Heart right ventricle (tissue), 16 donors: ENCODE measurements at regions not wholly inside any gene's neighbourhood (a gene's known extent, or its start where the extent isn't known, plus 50 kb on each side); places are given as distances from the start of the nearest gene placed in this dataset.

ENCODE experiments used
- ATAC-seq, 8 donors: fragments of 200-7000 bp; cut with Tn5 transposase; one replicate each; pipeline ENCODE4 v1.9.1; 2020; ENCODE audit warnings: mild to moderate bottlenecking in 8 of 8, moderate library complexity in 8 of 8, moderate number of reproducible peaks in 1 of 8
- DNase-seq, 2 donors: peaks; one replicate each; pipeline ENCODE4 v3.0.0-alpha.2; 2020
- H3K27ac ChIP-seq, 10 donors: fragments of 200-600 bp; sonication (generic) in 2 of 10; one replicate each; pipeline versions ENCODE4 v1.5.0 to v1.8.0; 2020 to 2022; ENCODE audit warnings: mild to moderate bottlenecking in 3 of 10
- H3K27me3 ChIP-seq, 7 donors: fragments of 200-600 bp; one replicate each; pipeline ENCODE4 v1.8.0; 2021 to 2022; ENCODE audit warnings: mild to moderate bottlenecking in 2 of 7
- H3K36me3 ChIP-seq, 9 donors: fragments of 200-600 bp; sonication (generic) in 1 of 9; one replicate each; pipeline versions ENCODE4 v1.5.0 to v1.8.0; 2020 to 2022; ENCODE audit warnings: mild to moderate bottlenecking in 2 of 9
- H3K4me1 ChIP-seq, 9 donors: fragments of 200-600 bp; sonication (generic) in 1 of 9; one replicate each; pipeline versions ENCODE4 v1.5.0 to v1.8.0; 2020 to 2022; ENCODE audit warnings: mild to moderate bottlenecking in 4 of 9
- H3K4me3 ChIP-seq, 10 donors: fragments of 200-600 bp; sonication (generic) in 2 of 10; one replicate each; pipeline versions ENCODE4 v1.5.0 to v1.8.0; 2020 to 2022; ENCODE audit warnings: mild to moderate bottlenecking in 7 of 10, moderate library complexity in 2 of 10
- H3K9me3 ChIP-seq, 11 donors: fragments of 200-600 bp in 10 of 11; sonication (generic) in 2 of 11; one replicate each; pipeline versions ENCODE4 v1.5.0 to v1.8.0; 2013 to 2022; ENCODE audit warnings: mild to moderate bottlenecking in 2 of 11, control low read depth in 1 of 11, moderate library complexity in 1 of 11
- CTCF ChIP-seq, 9 donors: fragments of 200-600 bp; sonication (generic) in 2 of 9; IDR thresholded peaks; one replicate each; pipeline versions ENCODE4 v1.5.0 to v1.8.0; 2021 to 2022; ENCODE audit warnings: antibody characterized with exemption in 9 of 9, mild to moderate bottlenecking in 5 of 9, moderate library complexity in 1 of 9
- WGBS, 2 donors: extraction: QIAGEN DNeasy Blood & Tissue Kit; methylation state at CpG; one replicate each; pipeline ENCODE4 v1.1.7; 2013; ENCODE audit warnings: inconsistent platforms in 1 of 2; 5-methylcytosine and 5-hydroxymethylcytosine counted together
- intact Hi-C, 10 donors: fragments of 100-400 bp; cut with DNase I; formaldehyde crosslinking; loops; one replicate each; pipeline versions ENCODE4 v1.11.1 to v1.14.2; 2022
- donor health status: Arrhythmogenic right ventricular cardiomyopathy.
- donor health status: ischemic (EF 13 %, LVEDD 7.1; RV severe dilation, severe dysfunction).
- donor health status: healthy with polysubstance abuse.
- donor health status: DM: no; HTN: yes; CAD: no.
- donor health status: DM: no; HTN: no; CAD: no.
- donor health status: ischemic (EF 25% LVEDD 6.9; RV normal size, moderate dysfunction).
- donor health status: ischemic (EF 25% LVEDD 5.7; RV mildly dilated, moderate dysfunction).
- donor health status: healthy.
- donor health status: DM: yes; HTN: yes; CAD: no.
- donor health status: Ischemic cardiomyopathy.
- donor health status: ischemic (EF 35%, LVEDD 5.7; RV mildly dilated, moderate dysfunction).
- donor health status: nonischemic (EF 11% LVEDD 7.7; RV severe dilation, severe dysfunction).
- donor health status: DM: yes; HTN: yes; CAD: no.
- donor health status: PGD.
- donor health status: ischemic (EF 29% LVEDD 5.4; RV normal size, mild dysfunction).
- donor health status: nonischemic (EF 23%, LVEDD 6.1; RV moderate dilation, normal function).

GRCh38 chr22:27460591-27461347 lies 340.8 kb downstream of the MN1 start:
- no peak for TF ChIP-seq CTCF (IDR thresholded peaks at IDR 0.05)
- DNase-seq (peak in 1 of 2 donors; percentile 30), ATAC-seq (peak in 6 of 8 donors; percentile 34 to 60 (median 50))
- H3K36me3 ChIP-seq = no peaks in the 10 kb centered on the region
- 56 to 62% methylated on average over 6 of the region's 6 CpGs for whole genome bisulfite sequencing, 2 donors
- H3K27ac ChIP-seq = peak overlapping the region in 1 of 10 donors; percentile 36
- peaks cover 0 to 71% (median 38%) of the 10 kb centered on the region in 7 donors for H3K27me3 ChIP-seq
- peaks cover 0 to 6% (median 0%) of the 10 kb centered on the region in 11 donors for H3K9me3 ChIP-seq
- no peaks in the 10 kb centered on the region for H3K4me1 ChIP-seq
- no peak overlapping the region for H3K4me3 ChIP-seq
- intact Hi-C loops = no loop called here

DNA sequence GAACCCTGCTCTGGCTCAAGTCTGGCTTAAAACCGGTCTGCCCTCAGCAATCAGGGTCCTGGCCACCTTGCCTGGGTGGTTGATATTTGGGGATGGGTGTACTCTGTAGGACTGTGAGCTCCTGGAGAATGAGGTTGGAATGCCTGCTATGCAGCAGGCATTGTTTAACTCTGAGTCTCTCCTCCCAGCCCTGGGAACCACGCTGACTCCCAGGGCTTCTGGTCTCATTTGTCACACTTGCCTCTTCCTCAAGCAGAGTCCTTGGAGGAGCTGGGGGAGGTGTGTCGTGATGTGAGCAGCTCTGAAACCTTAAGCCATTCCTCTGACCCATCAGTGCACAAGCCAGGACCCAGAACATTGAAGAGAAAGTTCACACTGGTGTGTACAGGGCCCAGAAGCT lies 340.1 kb downstream of the MN1 start:
- 27 to 38% methylated on average over 3 of the region's 3 CpGs for WGBS, 2 donors
- H3K27ac ChIP-seq = no peak overlapping the region
- H3K27me3 ChIP-seq = peaks cover 0 to 71% (median 38%) of the 10 kb centered on the region in 7 donors
- H3K36me3 ChIP-seq = no peaks in the 10 kb centered on the region
- no peak overlapping the region for H3K4me3 ChIP-seq
- H3K9me3 ChIP-seq = peaks cover 0 to 6% (median 0%) of the 10 kb centered on the region in 11 donors
- TF ChIP-seq CTCF (IDR thresholded peaks at IDR 0.05) = no peak
- intact Hi-C loops = no loop called here
- H3K4me1 ChIP-seq = no peaks in the 10 kb centered on the region
- ATAC-seq (no peak), DNase-seq (no peak)

DNA sequence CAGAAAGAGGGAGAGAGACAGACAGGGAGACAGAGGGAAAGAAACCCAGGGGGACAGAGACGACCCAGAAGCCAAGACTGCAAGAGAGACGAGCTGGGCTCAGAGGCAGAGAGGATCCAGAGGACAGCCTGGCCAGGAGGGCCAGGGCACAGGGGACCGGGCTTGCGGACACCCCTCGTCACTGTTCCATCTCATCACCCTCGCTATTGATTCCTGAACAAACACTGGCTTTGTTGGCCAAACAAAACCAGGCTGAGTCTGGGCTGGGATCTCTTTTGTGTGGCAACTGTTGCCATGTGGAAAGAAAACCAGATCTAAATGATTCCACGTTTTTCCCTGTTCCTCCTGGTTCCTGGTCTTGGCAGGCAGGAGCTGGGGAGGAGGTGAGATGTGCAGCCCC lies 339.4 kb downstream of the MN1 start:
- Histone ChIP-seq H3K27ac (no peak overlapping the region), H3K4me3 (no peak overlapping the region), H3K27me3 (peaks cover 0 to 70% (median 35%) of the 10 kb centered on the region in 7 donors), H3K4me1 (no peaks in the 10 kb centered on the region), H3K9me3 (peaks cover 0 to 6% (median 0%) of the 10 kb centered on the region in 11 donors), H3K36me3 (no peaks in the 10 kb centered on the region)
- DNase-seq = no peak
- 33 to 49% methylated on average over 7 of the region's 7 CpGs for WGBS, 2 donors
- no peak for ATAC-seq
- intact Hi-C loops = no loop called here
- no peak for TF ChIP-seq CTCF (IDR thresholded peaks at IDR 0.05)

DNA sequence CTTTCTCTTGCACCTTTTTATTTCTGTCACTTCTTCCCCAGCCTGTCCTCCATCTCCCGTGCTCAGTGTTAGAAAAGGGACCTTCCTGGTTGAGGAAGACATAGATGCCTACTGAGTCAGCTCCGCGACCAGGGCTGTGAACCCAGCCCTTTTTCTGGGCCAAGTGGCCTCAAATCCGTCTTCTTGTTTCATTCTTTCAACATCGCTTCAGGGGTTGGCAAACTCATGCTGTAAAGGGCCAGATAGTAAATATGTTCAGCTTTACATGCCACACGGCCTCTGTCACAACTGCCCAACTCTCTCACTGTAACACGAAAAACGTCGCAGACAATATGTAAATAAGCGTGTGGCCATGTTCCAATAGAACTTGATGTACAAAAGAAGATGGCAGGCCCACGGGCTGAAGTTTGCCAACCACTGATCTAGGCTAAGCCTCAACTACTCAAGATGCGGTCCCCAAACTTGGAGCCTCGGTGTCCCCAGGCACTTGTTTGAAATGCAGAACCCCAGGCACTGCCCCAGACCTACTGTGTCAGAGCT lies 338.4 kb downstream of the MN1 start:
- peaks cover 0 to 61% (median 32%) of the 10 kb centered on the region in 7 donors for H3K27me3 ChIP-seq
- ATAC-seq = no peak
- no peak for DNase-seq
- no peaks in the 10 kb centered on the region for H3K4me1 ChIP-seq
- H3K9me3 ChIP-seq = peaks cover 0 to 6% (median 0%) of the 10 kb centered on the region in 11 donors
- H3K4me3 ChIP-seq = no peak overlapping the region
- intact Hi-C loops = no loop called here
- 88% methylated on average over 13 of the region's 13 CpGs for WGBS, 2 donors
- H3K27ac ChIP-seq = no peak overlapping the region
- H3K36me3 ChIP-seq = no peaks in the 10 kb centered on the region
- no peak for TF ChIP-seq CTCF (IDR thresholded peaks at IDR 0.05)
